Mesenchymal stem cell (in vitro differentiated cells and primary cell): ENCODE measurements at regions not wholly inside any gene's neighbourhood (a gene's known extent, or its start where the extent isn't known, plus 50 kb on each side); places are given as distances from the start of the nearest gene placed in this dataset.

Source experiments
- DNase-seq: peaks from one replicate; pipeline ENCODE4 v3.0.0-alpha.2; 2013
- H2AFZ ChIP-seq: one replicate; pipeline ENCODE4 v1.6.1; 2013; ENCODE audit warnings: low read depth, mild to moderate bottlenecking, control low read depth, inconsistent platforms, low read length, moderate library complexity
- H2AK5ac ChIP-seq: 2 replicates; pipeline ENCODE4 v1.6.1; 2013; ENCODE audit warnings: low read length, moderate library complexity, mild to moderate bottlenecking, inconsistent platforms; ENCODE audit not compliant: severe bottlenecking
- H2BK120ac ChIP-seq: one replicate; pipeline ENCODE4 v1.6.1; 2013; ENCODE audit warnings: low read depth, mild to moderate bottlenecking, inconsistent platforms, low read length, moderate library complexity
- H2BK12ac ChIP-seq, 2 experiments: one replicate each; pipeline ENCODE4 v1.6.1; 2013; ENCODE audit warnings: inconsistent platforms in 2 of 2, low read length in 2 of 2, mild to moderate bottlenecking in 2 of 2, moderate library complexity in 2 of 2, control low read depth in 1 of 2
- H2BK15ac ChIP-seq: one replicate; pipeline ENCODE4 v1.6.1; 2013; ENCODE audit warnings: mild to moderate bottlenecking, low read depth, inconsistent platforms; ENCODE audit not compliant: poor library complexity, severe bottlenecking
- H2BK5ac ChIP-seq: 2 replicates; pipeline ENCODE4 v1.6.1; 2013; ENCODE audit warnings: low read depth, mild to moderate bottlenecking, low read length, control low read depth, inconsistent platforms; ENCODE audit not compliant: poor library complexity, severe bottlenecking
- H3K14ac ChIP-seq, 2 experiments: one replicate each; pipeline ENCODE4 v1.6.1; 2013; ENCODE audit warnings: inconsistent platforms in 2 of 2, low read length in 2 of 2, control low read depth in 1 of 2, mild to moderate bottlenecking in 1 of 2, moderate library complexity in 1 of 2
- H3K18ac ChIP-seq, 2 experiments: one replicate each; pipeline ENCODE4 v1.6.1; 2013; ENCODE audit warnings: inconsistent platforms in 2 of 2, low read length in 2 of 2, control low read depth in 1 of 2, low read depth in 1 of 2, mild to moderate bottlenecking in 1 of 2
- H3K23ac ChIP-seq, 2 experiments: one replicate each; pipeline ENCODE4 v1.6.1; 2013; ENCODE audit warnings: inconsistent platforms in 2 of 2, low read length in 2 of 2, mild to moderate bottlenecking in 2 of 2, moderate library complexity in 2 of 2, control low read depth in 1 of 2
- H3K27ac ChIP-seq: 2 replicates; pipeline ENCODE4 v1.5.1; 2013; ENCODE audit warnings: mild to moderate bottlenecking, moderate library complexity, low read length, control low read depth, inconsistent platforms; ENCODE audit not compliant: poor library complexity, severe bottlenecking
- H3K27me3 ChIP-seq, 2 experiments: 2 replicates each; pipeline versions ENCODE4 v1.6.1 to v1.7.0; 2013; ENCODE audit warnings: low read length in 2 of 2, mild to moderate bottlenecking in 2 of 2, moderate library complexity in 2 of 2, control low read depth in 1 of 2, inconsistent platforms in 1 of 2; ENCODE audit not compliant: control insufficient read depth in 1 of 2, insufficient read depth in 1 of 2
- H3K36me3 ChIP-seq, 2 experiments: 2 replicates each; pipeline versions ENCODE4 v1.6.1 to v1.7.0; 2013; ENCODE audit warnings: low read length in 2 of 2, control low read depth in 1 of 2, inconsistent platforms in 1 of 2, low read depth in 1 of 2, mild to moderate bottlenecking in 1 of 2; ENCODE audit not compliant: insufficient read depth in 2 of 2, control insufficient read depth in 1 of 2
- H3K4ac ChIP-seq, 2 experiments: one replicate each; pipeline ENCODE4 v1.6.1; 2013; ENCODE audit warnings: inconsistent platforms in 2 of 2, low read length in 2 of 2, mild to moderate bottlenecking in 2 of 2, moderate library complexity in 2 of 2, control low read depth in 1 of 2, low read depth in 1 of 2
- H3K4me1 ChIP-seq: 2 replicates; pipeline ENCODE4 v1.6.1; 2013; ENCODE audit warnings: low read depth, low read length, control low read depth; ENCODE audit not compliant: control insufficient read depth, insufficient read depth
- H3K4me2 ChIP-seq: 2 replicates; pipeline ENCODE4 v1.6.1; 2013; ENCODE audit warnings: low read length, mild to moderate bottlenecking, inconsistent platforms; ENCODE audit not compliant: poor library complexity, severe bottlenecking
- H3K4me3 ChIP-seq, 2 experiments: 2 replicates each; pipeline versions ENCODE4 v1.5.1 to v1.7.0; 2013; ENCODE audit warnings: low read length in 2 of 2, mild to moderate bottlenecking in 2 of 2, control low read depth in 1 of 2, low read depth in 1 of 2; ENCODE audit not compliant: insufficient read depth in 1 of 2
- H3K79me1 ChIP-seq: replicated peaks from 2 replicates; pipeline ENCODE4 v1.6.1; 2013; ENCODE audit warnings: mild to moderate bottlenecking, control low read depth, low read length, inconsistent platforms; ENCODE audit not compliant: poor library complexity, severe bottlenecking
- H3K9ac ChIP-seq: 2 replicates; pipeline ENCODE4 v1.7.0; 2013; ENCODE audit warnings: mild to moderate bottlenecking, low read length, moderate library complexity
- H3K9me3 ChIP-seq: 2 replicates; pipeline ENCODE4 v1.7.0; 2013; ENCODE audit warnings: mild to moderate bottlenecking, low read length; ENCODE audit not compliant: control insufficient read depth
- H4K8ac ChIP-seq: one replicate; pipeline ENCODE4 v1.6.1; 2013; ENCODE audit warnings: inconsistent platforms, mild to moderate bottlenecking, low read length, moderate library complexity
- H4K91ac ChIP-seq: one replicate; pipeline ENCODE4 v1.6.1; 2013; ENCODE audit warnings: mild to moderate bottlenecking, low read length, inconsistent platforms
- WGBS: methylation state at CpG from one replicate; pipeline ENCODE4 v1.1.7; 2013; ENCODE audit warnings: mixed read lengths; 5-methylcytosine and 5-hydroxymethylcytosine counted together

GRCh38 chr4:73929278-73929677, 52.5 kb downstream of the PF4 start:
- Histone ChIP-seq H3K36me3 (no peaks in the 10 kb centered on the region), H4K8ac (no peak overlapping the region), H3K4ac (no peak overlapping the region), H3K79me1 (no peaks in the 10 kb centered on the region), H3K4me2 (no peak overlapping the region), H3K9me3 (peaks cover 6% of the 10 kb centered on the region), H3K9ac (no peak overlapping the region), H2BK5ac (no peak overlapping the region), H3K27ac (no peak overlapping the region), H2BK120ac (no peak overlapping the region), H2BK15ac (no peak overlapping the region), H3K27me3 (no peaks in the 10 kb centered on the region), H2BK12ac (no peak overlapping the region), H3K18ac (no peak overlapping the region), H3K23ac (no peak overlapping the region), H3K4me1 (no peaks in the 10 kb centered on the region), H4K91ac (no peak overlapping the region), H2AFZ (no peak overlapping the region), H3K4me3 (no peak overlapping the region), H2AK5ac (no peak overlapping the region), H3K14ac (no peak overlapping the region)
- no peak for DNase-seq
- 95% methylated on average over 4 of the region's 4 CpGs for WGBS

- Histone ChIP-seq H3K4me3 (no peak overlapping the region), H3K79me1 (no peaks in the 10 kb centered on the region), H2AFZ (no peak overlapping the region), H4K91ac (no peak overlapping the region), H3K4ac (no peak overlapping the region), H2BK12ac (no peak overlapping the region), H3K14ac (no peak overlapping the region), H3K18ac (no peak overlapping the region), H2BK15ac (no peak overlapping the region), H3K4me2 (no peak overlapping the region), H2BK120ac (no peak overlapping the region), H3K9ac (no peak overlapping the region), H3K9me3 (peaks cover 6% of the 10 kb centered on the region), H3K4me1 (no peaks in the 10 kb centered on the region), H2BK5ac (no peak overlapping the region), H3K27me3 (no peaks in the 10 kb centered on the region), H3K27ac (no peak overlapping the region), H2AK5ac (no peak overlapping the region), H3K23ac (no peak overlapping the region), H4K8ac (no peak overlapping the region), H3K36me3 (no peaks in the 10 kb centered on the region)
- no CpG with 5 or more reads among the region's 1 CpG for WGBS
- DNase-seq: no peak
Measured at GRCh38 chr4:73923631-73923937, 54.4 kb downstream of the CXCL1 start.

- Histone ChIP-seq H3K4me3 (no peak overlapping the region), H3K4me1 (peaks cover 1% of the 10 kb centered on the region), H3K18ac (no peak overlapping the region), H3K23ac (no peak overlapping the region), H3K79me1 (no peaks in the 10 kb centered on the region), H3K36me3 (no peaks in the 10 kb centered on the region), H3K4ac (no peak overlapping the region), H3K27me3 (no peaks in the 10 kb centered on the region), H3K4me2 (no peak overlapping the region), H3K9me3 (peaks cover 6% of the 10 kb centered on the region), H2BK12ac (no peak overlapping the region), H2AK5ac (no peak overlapping the region), H2BK15ac (no peak overlapping the region), H4K91ac (no peak overlapping the region), H2BK5ac (no peak overlapping the region), H2AFZ (no peak overlapping the region), H2BK120ac (no peak overlapping the region), H3K14ac (no peak overlapping the region), H3K27ac (peak overlapping the region; percentile 43), H3K9ac (peak overlapping the region; percentile 3), H4K8ac (no peak overlapping the region)
- DNase-seq: peak; percentile 54
- WGBS: no CpG with 5 or more reads among the region's 1 CpG
Measured at GRCh38 chr4:73922766-73923630, 53.8 kb downstream of the CXCL1 start.

- peaks cover 1% of the 10 kb centered on the region for H3K4me1 ChIP-seq
- H3K4me3 ChIP-seq: no peak overlapping the region
- H2BK15ac ChIP-seq: no peak overlapping the region
- no peak overlapping the region for H3K9ac ChIP-seq
- no peak for DNase-seq
- H2AFZ ChIP-seq: no peak overlapping the region
- no peak overlapping the region for H2BK12ac ChIP-seq
- no peak overlapping the region for H2BK120ac ChIP-seq
- peaks cover 6% of the 10 kb centered on the region for H3K9me3 ChIP-seq
- no peak overlapping the region for H4K91ac ChIP-seq
- no peak overlapping the region for H2AK5ac ChIP-seq
- H2BK5ac ChIP-seq: no peak overlapping the region
- H3K27me3 ChIP-seq: no peaks in the 10 kb centered on the region
- no peak overlapping the region for H3K4ac ChIP-seq
- H4K8ac ChIP-seq: no peak overlapping the region
- H3K79me1 ChIP-seq: no peaks in the 10 kb centered on the region
- H3K27ac ChIP-seq: no peak overlapping the region
- H3K18ac ChIP-seq: no peak overlapping the region
- H3K36me3 ChIP-seq: no peaks in the 10 kb centered on the region
- H3K14ac ChIP-seq: no peak overlapping the region
- H3K4me2 ChIP-seq: no peak overlapping the region
- H3K23ac ChIP-seq: no peak overlapping the region
Measured at GRCh38 chr4:73922317-73922716, 53.1 kb downstream of the CXCL1 start.
